Breast epithelium (tissue), 4 donors: ENCODE measurements at regions not wholly inside any gene's neighbourhood (a gene's known extent, or its start where the extent isn't known, plus 50 kb on each side); places are given as distances from the start of the nearest gene placed in this dataset.

ENCODE experiments used
- DNase-seq, 2 donors: peaks; one replicate each; pipeline ENCODE4 v3.0.0-alpha.2; 2019; ENCODE audit warnings: low spot score in 2 of 2
- H3K27ac ChIP-seq, 2 donors: fragments of 200-600 bp; sonication (generic) in 1 of 2; one replicate each; pipeline ENCODE4 v1.5.1; 2016 to 2019; ENCODE audit warnings: mild to moderate bottlenecking in 1 of 2
- H3K27me3 ChIP-seq, 2 donors: fragments of 200-600 bp; sonication (generic) in 1 of 2; one replicate each; pipeline versions ENCODE4 v1.5.1 to v1.6.0; 2017 to 2019; ENCODE audit warnings: control low read depth in 1 of 2, mild to moderate bottlenecking in 1 of 2
- H3K36me3 ChIP-seq: fragments of 200-600 bp; one replicate; pipeline ENCODE4 v1.5.1; 2019
- H3K4me1 ChIP-seq, 2 donors: fragments of 200-600 bp; sonication (generic); one replicate each; pipeline ENCODE4 v1.5.1; 2016 to 2019; ENCODE audit warnings: control low read depth in 1 of 2
- H3K4me3 ChIP-seq, 3 donors: fragments of 200-600 bp; sonication (generic); 1 replicate in 2 of 3; 2 replicates in 1 of 3; pipeline ENCODE4 v1.5.1; 2016 to 2019; ENCODE audit warnings: mild to moderate bottlenecking in 3 of 3, moderate library complexity in 2 of 3
- H3K9me3 ChIP-seq, 2 donors: fragments of 200-600 bp; sonication (generic) in 1 of 2; one replicate each; pipeline ENCODE4 v1.5.1; 2016 to 2019; ENCODE audit warnings: control low read depth in 1 of 2
- CTCF ChIP-seq, 3 donors: fragments of 450-650 bp; IDR thresholded peaks; one replicate each; pipeline ENCODE4 v1.5.1; 2016 to 2017; ENCODE audit warnings: antibody characterized with exemption in 3 of 3, mild to moderate bottlenecking in 3 of 3, moderate library complexity in 3 of 3
- POLR2A ChIP-seq: fragments of 450-650 bp; IDR thresholded peaks from one replicate; pipeline ENCODE4 v1.6.1; 2016; ENCODE audit warnings: antibody characterized with exemption, mild to moderate bottlenecking, moderate library complexity
- POLR2AphosphoS5 ChIP-seq, 3 donors: sonication (generic); formaldehyde crosslinking; IDR thresholded peaks; one replicate each; pipeline ENCODE4 v1.6.1; 2017; ENCODE audit warnings: antibody characterized with exemption in 3 of 3
- intact Hi-C: fragments of 100-400 bp; cut with DNase I; formaldehyde crosslinking; loops from one replicate; pipeline ENCODE4 v1.15.1; 2023; ENCODE audit warnings: low total_unique reads

GRCh38 chr2:222358876-222359275 lies 60.1 kb upstream of the PAX3 start:
- intact Hi-C loops = no loop called here
- H3K9me3 ChIP-seq = no peaks in the 10 kb centered on the region
- H3K27ac ChIP-seq = no peak overlapping the region
- H3K4me3 ChIP-seq = no peak overlapping the region
- H3K36me3 ChIP-seq = no peaks in the 10 kb centered on the region
- no peaks in the 10 kb centered on the region for H3K4me1 ChIP-seq
- TF ChIP-seq POLR2A = no peak
- TF ChIP-seq CTCF (IDR thresholded peaks at IDR 0.05) = no peak
- TF ChIP-seq POLR2AphosphoS5 (IDR thresholded peaks at IDR 0.05) = no peak
- DNase-seq = no peak
- H3K27me3 ChIP-seq = no peaks in the 10 kb centered on the region

- TF ChIP-seq POLR2A (no peak), POLR2AphosphoS5 (IDR thresholded peaks at IDR 0.05) (no peak), CTCF (IDR thresholded peaks at IDR 0.05) (no peak)
- intact Hi-C loops = no loop called here
- H3K27ac ChIP-seq = no peak overlapping the region
- H3K4me3 ChIP-seq = no peak overlapping the region
- no peak for DNase-seq
- no peaks in the 10 kb centered on the region for H3K36me3 ChIP-seq
- H3K27me3 ChIP-seq = no peaks in the 10 kb centered on the region
- no peaks in the 10 kb centered on the region for H3K9me3 ChIP-seq
- H3K4me1 ChIP-seq = no peaks in the 10 kb centered on the region
Observed at GRCh38 chr2:222360146-222360545, 61.3 kb upstream of the PAX3 start.

GRCh38 chr2:222360997-222361396 lies 62.2 kb upstream of the PAX3 start:
- no peak for TF ChIP-seq CTCF (IDR thresholded peaks at IDR 0.05)
- TF ChIP-seq POLR2AphosphoS5 (IDR thresholded peaks at IDR 0.05) = no peak
- TF ChIP-seq POLR2A = no peak
- no peak for DNase-seq
- no peaks in the 10 kb centered on the region for H3K9me3 ChIP-seq
- H3K4me3 ChIP-seq = no peak overlapping the region
- intact Hi-C loops = no loop called here
- H3K36me3 ChIP-seq = no peaks in the 10 kb centered on the region
- H3K4me1 ChIP-seq = no peaks in the 10 kb centered on the region
- H3K27ac ChIP-seq = no peak overlapping the region
- no peaks in the 10 kb centered on the region for H3K27me3 ChIP-seq

- intact Hi-C loops = no loop called here
- DNase-seq = no peak
- Histone ChIP-seq H3K27ac (no peak overlapping the region), H3K36me3 (no peaks in the 10 kb centered on the region), H3K27me3 (no peaks in the 10 kb centered on the region), H3K9me3 (no peaks in the 10 kb centered on the region), H3K4me3 (no peak overlapping the region), H3K4me1 (no peaks in the 10 kb centered on the region)
- TF ChIP-seq CTCF (IDR thresholded peaks at IDR 0.05) = no peak
- TF ChIP-seq POLR2AphosphoS5 (IDR thresholded peaks at IDR 0.05) = no peak
- TF ChIP-seq POLR2A = no peak
Observed at GRCh38 chr2:222361787-222362186, 62.6 kb upstream of the SGPP2 start.

GRCh38 chr2:222362336-222362735 lies 62.0 kb upstream of the SGPP2 start:
- Histone ChIP-seq H3K4me3 (no peak overlapping the region), H3K27ac (no peak overlapping the region), H3K27me3 (no peaks in the 10 kb centered on the region), H3K4me1 (no peaks in the 10 kb centered on the region), H3K9me3 (no peaks in the 10 kb centered on the region), H3K36me3 (no peaks in the 10 kb centered on the region)
- intact Hi-C loops = no loop called here
- no peak for DNase-seq
- TF ChIP-seq CTCF (IDR thresholded peaks at IDR 0.05) (no peak), POLR2A (no peak), POLR2AphosphoS5 (IDR thresholded peaks at IDR 0.05) (no peak)
